ENCODE measurements at regions not wholly inside any gene's neighbourhood (a gene's known extent, or its start where the extent isn't known, plus 50 kb on each side); places are given as distances from the start of the nearest gene placed in this dataset.

DNA sequence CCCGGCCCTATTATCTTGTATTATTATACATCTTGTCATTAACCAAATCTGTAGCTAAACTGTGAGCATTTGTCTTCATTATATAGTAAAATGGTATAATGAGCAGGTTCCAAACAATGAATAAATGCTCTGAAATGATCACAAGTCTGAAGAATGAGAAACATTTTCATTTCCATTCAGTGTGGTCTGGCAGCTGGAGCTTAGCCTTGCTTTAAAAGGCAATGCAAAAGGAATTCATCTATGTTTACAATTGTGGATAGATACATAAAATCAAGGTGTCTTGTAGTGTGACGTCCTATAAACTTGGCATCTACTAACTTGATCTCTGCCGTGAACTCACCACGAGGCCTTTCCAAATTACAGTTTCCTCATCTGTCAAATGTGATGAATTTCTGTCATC is 168.3 kb downstream of the RMST start:
- no peaks in the 10 kb centered on the region for H3K27me3 ChIP-seq (ENCODE audit: insufficient read depth, poor library complexity, severe bottlenecking)
- TF ChIP-seq, protein P1, sequence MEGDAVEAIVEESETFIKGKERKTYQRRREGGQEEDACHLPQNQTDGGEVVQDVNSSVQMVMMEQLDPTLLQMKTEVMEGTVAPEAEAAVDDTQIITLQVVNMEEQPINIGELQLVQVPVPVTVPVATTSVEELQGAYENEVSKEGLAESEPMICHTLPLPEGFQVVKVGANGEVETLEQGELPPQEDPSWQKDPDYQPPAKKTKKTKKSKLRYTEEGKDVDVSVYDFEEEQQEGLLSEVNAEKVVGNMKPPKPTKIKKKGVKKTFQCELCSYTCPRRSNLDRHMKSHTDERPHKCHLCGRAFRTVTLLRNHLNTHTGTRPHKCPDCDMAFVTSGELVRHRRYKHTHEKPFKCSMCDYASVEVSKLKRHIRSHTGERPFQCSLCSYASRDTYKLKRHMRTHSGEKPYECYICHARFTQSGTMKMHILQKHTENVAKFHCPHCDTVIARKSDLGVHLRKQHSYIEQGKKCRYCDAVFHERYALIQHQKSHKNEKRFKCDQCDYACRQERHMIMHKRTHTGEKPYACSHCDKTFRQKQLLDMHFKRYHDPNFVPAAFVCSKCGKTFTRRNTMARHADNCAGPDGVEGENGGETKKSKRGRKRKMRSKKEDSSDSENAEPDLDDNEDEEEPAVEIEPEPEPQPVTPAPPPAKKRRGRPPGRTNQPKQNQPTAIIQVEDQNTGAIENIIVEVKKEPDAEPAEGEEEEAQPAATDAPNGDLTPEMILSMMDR (IDR thresholded peaks at IDR 0.05; ENCODE audit: insufficient read depth, low read length), result no peak
- no peak for TF ChIP-seq POLR2AphosphoS5 (IDR thresholded peaks at IDR 0.05; ENCODE audit: low read depth)
- no peak for TF ChIP-seq SPI1 (IDR thresholded peaks at IDR 0.05; ENCODE audit: borderline replicate concordance, low read depth)
- TF ChIP-seq, protein P2, sequence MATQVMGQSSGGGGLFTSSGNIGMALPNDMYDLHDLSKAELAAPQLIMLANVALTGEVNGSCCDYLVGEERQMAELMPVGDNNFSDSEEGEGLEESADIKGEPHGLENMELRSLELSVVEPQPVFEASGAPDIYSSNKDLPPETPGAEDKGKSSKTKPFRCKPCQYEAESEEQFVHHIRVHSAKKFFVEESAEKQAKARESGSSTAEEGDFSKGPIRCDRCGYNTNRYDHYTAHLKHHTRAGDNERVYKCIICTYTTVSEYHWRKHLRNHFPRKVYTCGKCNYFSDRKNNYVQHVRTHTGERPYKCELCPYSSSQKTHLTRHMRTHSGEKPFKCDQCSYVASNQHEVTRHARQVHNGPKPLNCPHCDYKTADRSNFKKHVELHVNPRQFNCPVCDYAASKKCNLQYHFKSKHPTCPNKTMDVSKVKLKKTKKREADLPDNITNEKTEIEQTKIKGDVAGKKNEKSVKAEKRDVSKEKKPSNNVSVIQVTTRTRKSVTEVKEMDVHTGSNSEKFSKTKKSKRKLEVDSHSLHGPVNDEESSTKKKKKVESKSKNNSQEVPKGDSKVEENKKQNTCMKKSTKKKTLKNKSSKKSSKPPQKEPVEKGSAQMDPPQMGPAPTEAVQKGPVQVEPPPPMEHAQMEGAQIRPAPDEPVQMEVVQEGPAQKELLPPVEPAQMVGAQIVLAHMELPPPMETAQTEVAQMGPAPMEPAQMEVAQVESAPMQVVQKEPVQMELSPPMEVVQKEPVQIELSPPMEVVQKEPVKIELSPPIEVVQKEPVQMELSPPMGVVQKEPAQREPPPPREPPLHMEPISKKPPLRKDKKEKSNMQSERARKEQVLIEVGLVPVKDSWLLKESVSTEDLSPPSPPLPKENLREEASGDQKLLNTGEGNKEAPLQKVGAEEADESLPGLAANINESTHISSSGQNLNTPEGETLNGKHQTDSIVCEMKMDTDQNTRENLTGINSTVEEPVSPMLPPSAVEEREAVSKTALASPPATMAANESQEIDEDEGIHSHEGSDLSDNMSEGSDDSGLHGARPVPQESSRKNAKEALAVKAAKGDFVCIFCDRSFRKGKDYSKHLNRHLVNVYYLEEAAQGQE (IDR thresholded peaks at IDR 0.05; ENCODE audit: insufficient replicate concordance, low read depth), result no peak
- no peak for TF ChIP-seq GABPA (IDR thresholded peaks at IDR 0.05; ENCODE audit: low read depth)
- no peak for DNase-seq (ENCODE audit: low read depth in 1 of 2, low spot score in 1 of 2)
- H3K27ac ChIP-seq (replicated peaks), result no peak overlapping the region
- H3K4me3 ChIP-seq (replicated peaks; ENCODE audit: insufficient read depth, low read length), result no peak overlapping the region

DNA sequence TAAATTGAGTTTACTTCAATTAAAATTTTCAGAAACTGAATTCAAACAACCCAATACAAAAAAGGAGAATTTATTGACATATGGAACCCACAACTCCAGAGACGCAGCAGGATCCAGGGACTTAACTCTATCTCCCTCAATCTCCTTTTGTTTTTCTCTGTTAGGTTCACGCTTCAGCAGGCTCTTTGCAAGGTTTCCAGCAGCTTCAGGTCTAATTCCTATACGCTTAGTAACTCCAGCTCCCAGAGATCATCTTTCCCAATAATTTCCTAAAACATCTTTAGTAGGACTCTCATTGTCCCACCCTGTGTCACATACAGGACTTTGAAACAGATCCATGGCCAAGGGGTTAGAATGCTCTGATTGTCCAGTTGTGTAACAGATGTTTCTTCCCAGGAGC is 175.2 kb downstream of the RMST start:
- Histone ChIP-seq H3K27me3 (ENCODE audit: insufficient read depth, poor library complexity, severe bottlenecking) (no peaks in the 10 kb centered on the region), H3K4me3 (replicated peaks; ENCODE audit: insufficient read depth, low read length) (no peak overlapping the region), H3K27ac (replicated peaks) (no peak overlapping the region)
- DNase-seq (ENCODE audit: low read depth in 1 of 2, low spot score in 1 of 2), result no peak
- TF ChIP-seq SPI1 (IDR thresholded peaks at IDR 0.05; ENCODE audit: borderline replicate concordance, low read depth), result no peak
- TF ChIP-seq, protein P1 (IDR thresholded peaks at IDR 0.05; ENCODE audit: insufficient read depth, low read length), result no peak
- TF ChIP-seq, protein P2 (IDR thresholded peaks at IDR 0.05; ENCODE audit: insufficient replicate concordance, low read depth), result no peak

DNA sequence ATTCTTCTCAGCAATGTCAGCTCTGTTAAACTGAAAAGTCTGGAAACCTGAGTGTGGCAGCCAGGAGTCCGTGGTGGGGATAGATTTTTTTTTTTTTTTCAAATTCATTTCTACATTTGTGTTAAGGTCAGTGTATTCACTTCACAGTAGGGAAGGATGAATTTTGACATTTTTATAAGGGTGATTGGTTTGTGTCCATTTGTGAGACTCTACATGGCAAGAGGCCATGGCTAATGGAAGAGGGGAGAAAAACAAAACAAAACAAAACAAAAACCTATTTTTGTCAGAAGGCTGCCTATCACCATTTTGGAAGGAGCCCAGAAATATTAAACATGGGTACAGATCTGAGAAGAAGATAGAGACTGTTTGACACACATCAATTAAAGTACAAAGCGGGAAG is 176.1 kb downstream of the RMST start:
- H3K4me3 ChIP-seq (replicated peaks; ENCODE audit: insufficient read depth, low read length), result no peak overlapping the region
- TF ChIP-seq, protein P1 (IDR thresholded peaks at IDR 0.05; ENCODE audit: insufficient read depth, low read length), result no peak
- TF ChIP-seq POLR2AphosphoS5 (IDR thresholded peaks at IDR 0.05; ENCODE audit: low read depth) (no peak), GABPA (IDR thresholded peaks at IDR 0.05; ENCODE audit: low read depth) (no peak), SPI1 (IDR thresholded peaks at IDR 0.05; ENCODE audit: borderline replicate concordance, low read depth) (no peak)
- TF ChIP-seq, protein P2 (IDR thresholded peaks at IDR 0.05; ENCODE audit: insufficient replicate concordance, low read depth), result no peak
- H3K27me3 ChIP-seq (ENCODE audit: insufficient read depth, poor library complexity, severe bottlenecking), result no peaks in the 10 kb centered on the region
- DNase-seq (ENCODE audit: low read depth in 1 of 2, low spot score in 1 of 2), result no peak
- no peak overlapping the region for H3K27ac ChIP-seq (replicated peaks)

All from HL-60 (cell line).